Panc1 (cell line): ENCODE measurements at regions not wholly inside any gene's neighbourhood (a gene's known extent, or its start where the extent isn't known, plus 50 kb on each side); places are given as distances from the start of the nearest gene placed in this dataset.

Experiments used
- ATAC-seq: fragments of 200-7000 bp; cut with Tn5 transposase; 2 replicates; pipeline ENCODE4 v1.9.1; 2020; ENCODE audit warnings: mild to moderate bottlenecking, moderate library complexity
- BruUV-seq: library from RNA; stranded (reverse); fragments of 400-500 nt; replicated peaks from 2 replicates; lab custom pipeline; 2021; lab: Mats Ljungman, UMichigan
- CTCF ChIA-PET: fragments of 300-600 bp; sonication (Branson Sonifier 250); formaldehyde crosslinking; loops from one replicate; lab custom pipeline; 2022; ENCODE audit warnings: antibody characterized with exemption; lab: Charles Lee
- POLR2A ChIA-PET: fragments of 300-600 bp; sonication (Branson Sonifier 250); formaldehyde crosslinking; loops from one replicate; lab custom pipeline; 2022; ENCODE audit warnings: antibody characterized with exemption; lab: Charles Lee
- DNase-seq: peaks from one replicate; pipeline ENCODE4 v3.0.0-alpha.2; 2010; ENCODE audit warnings: low read depth, low spot score
- H3K27ac ChIP-seq: 2 replicates; pipeline ENCODE4 v1.5.1; 2011; ENCODE audit warnings: mild to moderate bottlenecking, low read length, inconsistent platforms
- H3K27me3 ChIP-seq: fragments of 200-500 bp; sonication (Bioruptor generic); 2 replicates; pipeline ENCODE4 v1.6.0; 2014; ENCODE audit warnings: low read length, inconsistent platforms; ENCODE audit not compliant: control insufficient read depth, insufficient read depth
- H3K36me3 ChIP-seq: fragments of 200-500 bp; sonication (Bioruptor generic); 2 replicates; pipeline ENCODE4 v1.5.1; 2014; ENCODE audit warnings: inconsistent platforms, mild to moderate bottlenecking, low read length, moderate library complexity; ENCODE audit not compliant: control insufficient read depth, insufficient read depth
- H3K4me1 ChIP-seq: 2 replicates; pipeline ENCODE4 v1.5.1; 2011; ENCODE audit warnings: inconsistent platforms, mild to moderate bottlenecking, low read length, moderate library complexity; ENCODE audit not compliant: control insufficient read depth, insufficient read depth
- H3K4me3 ChIP-seq, 2 experiments: 2 replicates each; pipeline ENCODE4 v1.5.1; 2011 to 2012; ENCODE audit warnings: low read depth in 2 of 2, low read length in 2 of 2, mild to moderate bottlenecking in 2 of 2, inconsistent platforms in 1 of 2, moderate library complexity in 1 of 2
- H3K9me3 ChIP-seq: fragments of 200-500 bp; sonication (Bioruptor generic); 2 replicates; pipeline ENCODE4 v1.5.1; 2014; ENCODE audit warnings: low read depth, mild to moderate bottlenecking, inconsistent platforms, low read length, moderate library complexity; ENCODE audit not compliant: control insufficient read depth, insufficient read depth
- CTCF ChIP-seq: fragments of 450-650 bp; IDR thresholded peaks from 2 replicates; pipeline ENCODE4 v1.5.1; 2017; ENCODE audit warnings: mild to moderate bottlenecking
- POLR2AphosphoS5 ChIP-seq: IDR thresholded peaks from 2 replicates; pipeline ENCODE4 v1.6.1; 2012; ENCODE audit warnings: mild to moderate bottlenecking, low read depth, low read length, moderate library complexity
- REST ChIP-seq, 2 experiments: IDR thresholded peaks; 2 replicates each; pipeline ENCODE4 v1.6.1; 2011 to 2012; ENCODE audit warnings: low read depth in 2 of 2, control low read depth in 1 of 2, low read length in 1 of 2, mild to moderate bottlenecking in 1 of 2, moderate library complexity in 1 of 2; ENCODE audit not compliant: insufficient read depth in 1 of 2
- SIN3A ChIP-seq: IDR thresholded peaks from 2 replicates; pipeline ENCODE4 v1.6.1; 2012; ENCODE audit warnings: low read depth, mild to moderate bottlenecking, low read length, moderate library complexity, borderline replicate concordance; ENCODE audit not compliant: insufficient read depth
- TCF7L2 ChIP-seq: IDR thresholded peaks from 2 replicates; pipeline ENCODE4 v1.6.1; 2011; ENCODE audit warnings: mild to moderate bottlenecking, low read depth, low read length, inconsistent platforms
- in situ Hi-C: cut with HindIII; loops from 2 replicates; pipeline ENCODE4 v1.10.0; 2016; ENCODE audit warnings: low sequenced_read_pairs, low pct_unique_long_range_greater_than_20kb
- intact Hi-C: fragments of 100-400 bp; cut with micrococcal nuclease; formaldehyde crosslinking; loops from one replicate; pipeline ENCODE4 v1.10.0; 2022; ENCODE audit not compliant: unreplicated experiment

GRCh38 chrX:38881727-38882126 lies 80.5 kb downstream of the MID1IP1 start:
- Histone ChIP-seq H3K4me1 (no peaks in the 10 kb centered on the region), H3K4me3 (no peak overlapping the region), H3K27me3 (no peaks in the 10 kb centered on the region), H3K36me3 (no peaks in the 10 kb centered on the region), H3K27ac (no peak overlapping the region), H3K9me3 (no peaks in the 10 kb centered on the region)
- ChIA-PET CTCF (no interaction called here), POLR2A (no interaction called here)
- no TSS peak for BruUV-seq
- intact Hi-C loops (no loop called here), in situ Hi-C loops (no loop called here)
- ATAC-seq (no peak), DNase-seq (no peak)
- TF ChIP-seq REST (IDR thresholded peaks at IDR 0.05; ENCODE audit: insufficient read depth in 1 of 2, low read depth in 2 of 2, low read length in 1 of 2) (no peak), CTCF (no peak), TCF7L2 (no peak), SIN3A (no peak), POLR2AphosphoS5 (no peak)

GRCh38 chrX:38882894-38883626 lies 81.8 kb downstream of the MID1IP1 start:
- Histone ChIP-seq H3K9me3 (no peaks in the 10 kb centered on the region), H3K27me3 (no peaks in the 10 kb centered on the region), H3K4me3 (no peak overlapping the region), H3K36me3 (no peaks in the 10 kb centered on the region), H3K4me1 (no peaks in the 10 kb centered on the region), H3K27ac (no peak overlapping the region)
- intact Hi-C loops (no loop called here), in situ Hi-C loops (no loop called here)
- POLR2A ChIA-PET = no interaction called here
- no peak for ATAC-seq
- CTCF ChIA-PET = no interaction called here
- TF ChIP-seq REST (IDR thresholded peaks at IDR 0.05; ENCODE audit: insufficient read depth in 1 of 2, low read depth in 2 of 2, low read length in 1 of 2) (no peak), POLR2AphosphoS5 (no peak), TCF7L2 (no peak), CTCF (no peak), SIN3A (no peak)
- no TSS peak for BruUV-seq
- DNase-seq = peak; percentile 2
